ENCODE measurements at regions not wholly inside any gene's neighbourhood (a gene's known extent, or its start where the extent isn't known, plus 50 kb on each side); places are given as distances from the start of the nearest gene placed in this dataset.

DNA sequence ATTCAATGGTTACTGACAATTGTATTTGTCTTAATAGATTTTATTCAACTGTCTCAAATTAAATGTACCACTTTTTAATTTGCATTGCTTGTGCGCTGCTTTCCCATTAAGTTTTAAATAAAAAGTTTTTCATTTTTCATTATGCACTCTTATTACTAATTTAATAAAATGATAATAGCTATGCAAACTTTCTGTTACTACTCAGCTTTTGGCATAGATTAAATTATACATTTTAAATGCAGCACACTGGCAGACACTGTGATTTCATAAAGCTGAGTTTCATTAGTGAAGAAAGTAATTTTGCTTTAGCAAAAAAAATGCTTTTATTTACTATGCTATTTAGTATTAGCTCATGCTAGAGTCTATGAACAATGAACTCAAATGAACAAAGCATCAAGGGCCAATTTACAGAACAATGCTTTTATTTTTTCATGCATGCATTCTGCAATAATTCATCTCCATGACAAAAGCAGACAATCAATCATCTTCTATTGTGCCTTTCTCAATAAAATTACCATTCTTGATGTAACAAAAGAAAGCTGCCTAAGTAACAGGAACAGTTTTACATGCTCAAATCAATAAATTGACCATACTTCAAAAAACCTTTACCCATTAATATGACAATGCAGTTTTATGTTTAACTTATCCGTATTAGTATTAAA is 595.2 kb upstream of the ARRDC3 start:
- Histone ChIP-seq H3K36me3 (ENCODE audit: control insufficient read depth, insufficient read depth, low read length) (no peaks in the 10 kb centered on the region), H3K27me3 (ENCODE audit: control insufficient read depth, insufficient read depth, low read length) (no peaks in the 10 kb centered on the region), H3K9me3 (ENCODE audit: control insufficient read depth in 2 of 2, low read length in 2 of 2) (no peaks in the 10 kb centered on the region), H3K4me3 (ENCODE audit: low read depth, low read length) (no peak overlapping the region), H3K27ac (ENCODE audit: insufficient read depth, low read length, poor library complexity, severe bottlenecking) (no peak overlapping the region), H3K4me1 (ENCODE audit: control insufficient read depth, insufficient read depth, low read length, poor library complexity, severe bottlenecking) (no peaks in the 10 kb centered on the region)
- H3K36me3 Mint-ChIP-seq: no peaks in the 10 kb centered on the region
- no peak overlapping the region for H3K4me3 Mint-ChIP-seq
- H3K27ac Mint-ChIP-seq: no peak overlapping the region
- DNase-seq (no peak), ATAC-seq (ENCODE audit: low read depth in 2 of 2) (no peak)
- peaks cover 0 to 6% (median 0%) of the 10 kb centered on the region in 7 donors for H3K9me3 Mint-ChIP-seq
- no peaks in the 10 kb centered on the region for H3K27me3 Mint-ChIP-seq
- no peaks in the 10 kb centered on the region for H3K4me1 Mint-ChIP-seq

DNA sequence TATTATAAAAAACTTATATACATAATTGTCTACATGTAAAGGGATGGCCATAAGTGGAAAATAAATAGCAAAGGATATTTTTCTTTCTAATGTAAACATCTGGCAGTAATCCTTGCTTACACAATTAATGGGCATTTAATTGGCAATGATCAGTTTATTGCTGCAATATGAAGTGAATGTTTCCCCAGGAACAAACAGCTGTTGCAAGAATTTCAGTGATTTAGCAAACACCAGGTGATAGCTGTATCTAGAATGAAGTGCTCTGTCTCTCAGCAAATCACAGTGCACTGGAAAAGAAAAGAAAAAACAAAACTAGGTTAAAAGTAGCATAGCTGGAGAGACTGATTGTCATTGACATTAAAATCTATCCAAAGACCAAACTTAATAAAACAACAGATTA is 594.5 kb upstream of the ARRDC3 start:
- H3K27me3 Mint-ChIP-seq: no peaks in the 10 kb centered on the region
- H3K4me3 ChIP-seq (ENCODE audit: low read depth, low read length): no peak overlapping the region
- no peaks in the 10 kb centered on the region for H3K9me3 ChIP-seq (ENCODE audit: control insufficient read depth in 2 of 2, low read length in 2 of 2)
- H3K4me1 Mint-ChIP-seq: no peaks in the 10 kb centered on the region
- no peaks in the 10 kb centered on the region for H3K4me1 ChIP-seq (ENCODE audit: control insufficient read depth, insufficient read depth, low read length, poor library complexity, severe bottlenecking)
- no peaks in the 10 kb centered on the region for H3K27me3 ChIP-seq (ENCODE audit: control insufficient read depth, insufficient read depth, low read length)
- no peaks in the 10 kb centered on the region for H3K36me3 ChIP-seq (ENCODE audit: control insufficient read depth, insufficient read depth, low read length)
- DNase-seq (no peak), ATAC-seq (ENCODE audit: low read depth in 2 of 2) (no peak)
- no peak overlapping the region for H3K27ac ChIP-seq (ENCODE audit: insufficient read depth, low read length, poor library complexity, severe bottlenecking)
- H3K27ac Mint-ChIP-seq: no peak overlapping the region
- peaks cover 0 to 6% (median 0%) of the 10 kb centered on the region in 7 donors for H3K9me3 Mint-ChIP-seq
- no peak overlapping the region for H3K4me3 Mint-ChIP-seq
- H3K36me3 Mint-ChIP-seq: no peaks in the 10 kb centered on the region

DNA sequence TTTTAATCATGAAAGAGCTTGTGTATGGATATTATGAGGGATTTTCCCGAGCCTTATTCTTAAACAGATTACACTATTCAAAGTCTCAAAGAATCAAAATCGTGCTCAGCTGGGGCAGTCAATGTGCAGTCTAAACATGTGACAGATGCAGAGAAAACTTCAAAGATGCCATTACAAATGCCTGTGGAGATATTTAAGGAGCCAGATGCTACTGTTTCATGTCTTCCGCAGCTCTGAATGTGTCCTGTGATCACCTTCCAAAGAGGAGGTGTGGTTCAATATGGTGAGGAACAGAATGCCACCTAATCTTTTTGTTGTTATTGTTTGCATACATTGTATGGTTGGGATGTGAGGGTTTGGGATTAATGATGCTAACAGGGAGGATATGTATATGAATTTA is 593.3 kb upstream of the ARRDC3 start:
- H3K27me3 ChIP-seq (ENCODE audit: control insufficient read depth, insufficient read depth, low read length): no peaks in the 10 kb centered on the region
- no peaks in the 10 kb centered on the region for H3K36me3 Mint-ChIP-seq
- no peak for DNase-seq
- ATAC-seq (ENCODE audit: low read depth in 2 of 2): no peak
- H3K4me1 ChIP-seq (ENCODE audit: control insufficient read depth, insufficient read depth, low read length, poor library complexity, severe bottlenecking): no peaks in the 10 kb centered on the region
- no peak overlapping the region for H3K27ac Mint-ChIP-seq
- H3K27ac ChIP-seq (ENCODE audit: insufficient read depth, low read length, poor library complexity, severe bottlenecking): no peak overlapping the region
- peaks cover 0 to 2% (median 0%) of the 10 kb centered on the region in 7 donors for H3K9me3 Mint-ChIP-seq
- H3K9me3 ChIP-seq (ENCODE audit: control insufficient read depth in 2 of 2, low read length in 2 of 2): no peaks in the 10 kb centered on the region
- no peak overlapping the region for H3K4me3 ChIP-seq (ENCODE audit: low read depth, low read length)
- no peaks in the 10 kb centered on the region for H3K36me3 ChIP-seq (ENCODE audit: control insufficient read depth, insufficient read depth, low read length)
- H3K4me1 Mint-ChIP-seq: no peaks in the 10 kb centered on the region
- H3K27me3 Mint-ChIP-seq: no peaks in the 10 kb centered on the region
- H3K4me3 Mint-ChIP-seq: no peak overlapping the region

DNA sequence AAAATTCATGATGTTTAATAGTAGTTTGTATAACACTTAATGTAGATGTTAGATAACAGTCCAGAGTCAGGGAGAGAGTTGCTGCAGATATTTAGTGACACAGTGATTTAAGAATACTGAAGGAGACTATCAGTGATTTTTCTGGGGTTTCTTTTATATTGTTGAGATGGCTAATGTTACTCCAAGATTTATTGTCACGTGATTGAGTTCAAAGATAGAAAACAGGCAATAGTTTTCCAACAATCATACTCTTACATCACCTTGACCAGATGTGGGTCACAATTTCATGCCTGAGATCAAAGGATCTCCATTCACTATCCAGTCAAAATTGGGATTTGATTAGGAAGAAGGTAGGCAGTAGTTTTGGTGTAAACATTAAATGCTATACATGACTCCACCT is 580.0 kb upstream of the ARRDC3 start:
- H3K4me1 Mint-ChIP-seq: no peaks in the 10 kb centered on the region
- H3K27ac Mint-ChIP-seq: no peak overlapping the region
- no peak overlapping the region for H3K4me3 Mint-ChIP-seq
- H3K36me3 ChIP-seq (ENCODE audit: control insufficient read depth, insufficient read depth, low read length): no peaks in the 10 kb centered on the region
- DNase-seq: no peak
- H3K27me3 Mint-ChIP-seq: no peaks in the 10 kb centered on the region
- ATAC-seq (ENCODE audit: low read depth in 2 of 2): no peak
- H3K9me3 ChIP-seq (ENCODE audit: control insufficient read depth in 2 of 2, low read length in 2 of 2): no peaks in the 10 kb centered on the region
- H3K4me1 ChIP-seq (ENCODE audit: control insufficient read depth, insufficient read depth, low read length, poor library complexity, severe bottlenecking): no peaks in the 10 kb centered on the region
- peaks cover 0 to 5% (median 2%) of the 10 kb centered on the region in 7 donors for H3K9me3 Mint-ChIP-seq
- no peak overlapping the region for H3K4me3 ChIP-seq (ENCODE audit: low read depth, low read length)
- H3K36me3 Mint-ChIP-seq: no peaks in the 10 kb centered on the region
- H3K27me3 ChIP-seq (ENCODE audit: control insufficient read depth, insufficient read depth, low read length): no peaks in the 10 kb centered on the region
- no peak overlapping the region for H3K27ac ChIP-seq (ENCODE audit: insufficient read depth, low read length, poor library complexity, severe bottlenecking)

DNA sequence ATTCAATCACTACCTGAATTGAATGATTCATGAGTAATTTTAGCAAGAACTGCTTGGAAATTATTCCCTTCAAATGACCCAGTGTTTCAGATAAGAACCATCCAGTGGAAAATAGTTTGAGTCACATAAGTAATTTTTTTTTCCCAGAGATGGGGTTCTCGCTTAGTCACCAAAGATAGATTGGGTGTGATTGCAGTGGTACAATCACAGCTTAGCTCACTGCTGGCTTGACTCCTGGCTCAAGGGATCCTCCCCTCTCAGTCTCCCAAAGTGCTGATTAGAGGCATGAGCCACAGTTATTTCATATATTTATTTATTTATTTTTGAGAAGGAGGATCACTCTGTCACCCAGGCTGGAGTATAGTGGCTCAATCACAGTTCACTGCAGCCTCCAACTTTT is 574.5 kb upstream of the ARRDC3 start:
- Histone ChIP-seq H3K27ac (ENCODE audit: insufficient read depth, low read length, poor library complexity, severe bottlenecking) (no peak overlapping the region), H3K36me3 (ENCODE audit: control insufficient read depth, insufficient read depth, low read length) (no peaks in the 10 kb centered on the region), H3K9me3 (ENCODE audit: control insufficient read depth in 2 of 2, low read length in 2 of 2) (no peaks in the 10 kb centered on the region), H3K27me3 (ENCODE audit: control insufficient read depth, insufficient read depth, low read length) (no peaks in the 10 kb centered on the region), H3K4me3 (ENCODE audit: low read depth, low read length) (no peak overlapping the region), H3K4me1 (ENCODE audit: control insufficient read depth, insufficient read depth, low read length, poor library complexity, severe bottlenecking) (no peaks in the 10 kb centered on the region)
- H3K4me3 Mint-ChIP-seq: no peak overlapping the region
- peaks cover 0 to 5% (median 0%) of the 10 kb centered on the region in 7 donors for H3K9me3 Mint-ChIP-seq
- H3K27ac Mint-ChIP-seq: no peak overlapping the region
- H3K27me3 Mint-ChIP-seq: no peaks in the 10 kb centered on the region
- no peaks in the 10 kb centered on the region for H3K4me1 Mint-ChIP-seq
- H3K36me3 Mint-ChIP-seq: no peaks in the 10 kb centered on the region
- no peak for DNase-seq
- ATAC-seq (ENCODE audit: low read depth in 2 of 2): no peak

DNA sequence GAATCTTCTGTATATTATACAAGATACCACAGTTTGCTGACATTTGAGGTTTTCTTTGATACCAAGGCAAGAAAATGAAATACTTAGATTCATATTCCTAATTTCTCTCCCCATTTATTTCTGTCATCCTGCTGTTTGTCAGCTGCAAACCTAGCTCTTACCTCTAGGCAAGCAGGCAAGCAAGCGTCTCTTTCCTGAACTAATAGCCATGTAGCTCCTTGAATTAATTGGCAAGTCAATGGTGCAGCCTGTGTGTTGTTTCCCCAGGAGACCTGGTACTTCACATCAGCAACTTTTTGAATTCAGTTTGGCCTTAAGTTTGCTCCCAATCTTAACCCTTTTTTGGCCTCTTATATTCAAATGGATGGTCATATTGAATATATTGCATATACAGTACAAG is 573.6 kb upstream of the ARRDC3 start:
- H3K36me3 Mint-ChIP-seq: no peaks in the 10 kb centered on the region
- H3K9me3 ChIP-seq (ENCODE audit: control insufficient read depth in 2 of 2, low read length in 2 of 2): no peaks in the 10 kb centered on the region
- no peaks in the 10 kb centered on the region for H3K36me3 ChIP-seq (ENCODE audit: control insufficient read depth, insufficient read depth, low read length)
- H3K27me3 ChIP-seq (ENCODE audit: control insufficient read depth, insufficient read depth, low read length): no peaks in the 10 kb centered on the region
- no peaks in the 10 kb centered on the region for H3K4me1 ChIP-seq (ENCODE audit: control insufficient read depth, insufficient read depth, low read length, poor library complexity, severe bottlenecking)
- DNase-seq (no peak), ATAC-seq (ENCODE audit: low read depth in 2 of 2) (no peak)
- no peak overlapping the region for H3K4me3 ChIP-seq (ENCODE audit: low read depth, low read length)
- H3K27ac Mint-ChIP-seq: no peak overlapping the region
- H3K4me3 Mint-ChIP-seq: no peak overlapping the region
- H3K9me3 Mint-ChIP-seq: peaks cover 0 to 5% (median 0%) of the 10 kb centered on the region in 7 donors
- no peaks in the 10 kb centered on the region for H3K4me1 Mint-ChIP-seq
- no peak overlapping the region for H3K27ac ChIP-seq (ENCODE audit: insufficient read depth, low read length, poor library complexity, severe bottlenecking)
- no peaks in the 10 kb centered on the region for H3K27me3 Mint-ChIP-seq

DNA sequence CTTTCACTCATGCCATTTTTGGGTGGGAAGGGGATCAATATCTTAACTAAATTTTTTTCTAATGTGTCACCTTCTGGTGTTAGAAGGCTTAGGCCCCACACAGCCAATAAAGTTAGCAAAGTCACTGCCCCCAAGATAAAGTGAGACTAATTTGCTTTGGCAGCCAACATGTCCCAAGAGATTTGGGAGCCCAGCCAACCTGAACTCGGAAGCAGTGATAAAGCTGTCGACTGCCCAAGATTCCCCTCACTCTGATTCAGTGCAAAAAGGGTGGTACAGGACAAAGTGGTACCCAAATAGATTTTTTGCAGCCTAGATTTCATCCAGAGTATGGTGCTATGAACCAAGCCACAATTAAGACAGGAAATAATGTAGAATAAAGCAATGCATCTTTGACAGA is 572.5 kb upstream of the ARRDC3 start:
- no peaks in the 10 kb centered on the region for H3K27me3 ChIP-seq (ENCODE audit: control insufficient read depth, insufficient read depth, low read length)
- H3K36me3 ChIP-seq (ENCODE audit: control insufficient read depth, insufficient read depth, low read length): no peaks in the 10 kb centered on the region
- Mint-ChIP-seq H3K27ac (no peak overlapping the region), H3K36me3 (no peaks in the 10 kb centered on the region), H3K4me1 (no peaks in the 10 kb centered on the region), H3K27me3 (no peaks in the 10 kb centered on the region), H3K9me3 (peaks cover 0 to 4% (median 0%) of the 10 kb centered on the region in 7 donors), H3K4me3 (no peak overlapping the region)
- ATAC-seq (ENCODE audit: low read depth in 2 of 2): no peak
- H3K27ac ChIP-seq (ENCODE audit: insufficient read depth, low read length, poor library complexity, severe bottlenecking): no peak overlapping the region
- DNase-seq: no peak
- no peak overlapping the region for H3K4me3 ChIP-seq (ENCODE audit: low read depth, low read length)
- H3K9me3 ChIP-seq (ENCODE audit: control insufficient read depth in 2 of 2, low read length in 2 of 2): no peaks in the 10 kb centered on the region
- H3K4me1 ChIP-seq (ENCODE audit: control insufficient read depth, insufficient read depth, low read length, poor library complexity, severe bottlenecking): no peaks in the 10 kb centered on the region

DNA sequence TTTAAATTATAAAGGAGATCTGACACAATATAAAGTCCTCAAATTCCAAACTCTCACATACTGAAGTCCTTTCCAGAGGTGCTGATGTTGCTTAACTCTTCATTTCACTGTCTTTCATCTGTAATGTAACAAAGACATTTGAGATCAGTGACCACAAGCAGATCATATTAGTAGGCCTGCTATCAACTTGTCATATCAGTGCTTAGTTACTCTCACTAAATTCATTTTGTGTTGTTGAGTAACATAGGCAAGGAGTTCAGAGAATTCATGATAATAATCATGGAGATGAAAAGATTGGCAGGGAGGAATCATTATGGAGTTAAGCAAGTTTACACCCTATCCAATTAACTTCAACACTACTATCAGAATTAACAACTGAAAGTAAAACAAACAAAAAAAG is 571.0 kb upstream of the ARRDC3 start:
- Mint-ChIP-seq H3K36me3 (no peaks in the 10 kb centered on the region), H3K4me1 (no peaks in the 10 kb centered on the region), H3K27me3 (peaks cover 4% of the 10 kb centered on the region), H3K9me3 (peaks cover 0 to 2% (median 0%) of the 10 kb centered on the region in 7 donors), H3K4me3 (no peak overlapping the region), H3K27ac (no peak overlapping the region)
- Histone ChIP-seq H3K27me3 (ENCODE audit: control insufficient read depth, insufficient read depth, low read length) (no peaks in the 10 kb centered on the region), H3K4me3 (ENCODE audit: low read depth, low read length) (no peak overlapping the region), H3K27ac (ENCODE audit: insufficient read depth, low read length, poor library complexity, severe bottlenecking) (no peak overlapping the region), H3K4me1 (ENCODE audit: control insufficient read depth, insufficient read depth, low read length, poor library complexity, severe bottlenecking) (no peaks in the 10 kb centered on the region), H3K36me3 (ENCODE audit: control insufficient read depth, insufficient read depth, low read length) (no peaks in the 10 kb centered on the region), H3K9me3 (ENCODE audit: control insufficient read depth in 2 of 2, low read length in 2 of 2) (no peaks in the 10 kb centered on the region)
- no peak for ATAC-seq (ENCODE audit: low read depth in 2 of 2)
- DNase-seq: no peak

Measured in CD4-positive, CD25-positive, alpha-beta regulatory T cell (primary cell).